Upper lobe of left lung (tissue), 4 donors: ENCODE measurements at regions not wholly inside any gene's neighbourhood (a gene's known extent, or its start where the extent isn't known, plus 50 kb on each side); places are given as distances from the start of the nearest gene placed in this dataset.

Experiments
- CTCF ChIP-seq, 6 experiments: fragments of 450-650 bp in 4 of 6; fragments of 200-600 bp in 2 of 6; sonication (generic) in 2 of 6; IDR thresholded peaks; one replicate each; pipeline ENCODE4 v1.5.1; 2016 to 2019; ENCODE audit warnings: antibody characterized with exemption in 6 of 6
- EP300 ChIP-seq, 4 donors: sonication (generic); formaldehyde crosslinking; IDR thresholded peaks; one replicate each; pipeline ENCODE4 v1.5.1; 2017; ENCODE audit warnings: antibody characterized with exemption in 4 of 4, control low read depth in 2 of 4
- POLR2A ChIP-seq, 4 donors: fragments of 450-650 bp; IDR thresholded peaks; one replicate each; pipeline ENCODE4 v1.5.1; 2016 to 2017; ENCODE audit warnings: antibody characterized with exemption in 4 of 4, mild to moderate bottlenecking in 2 of 4
- POLR2AphosphoS5 ChIP-seq, 2 donors: sonication (generic); formaldehyde crosslinking; IDR thresholded peaks; one replicate each; pipeline ENCODE4 v1.5.1; 2017; ENCODE audit warnings: antibody characterized with exemption in 2 of 2

GRCh38 chr4:188408244-188409030, 269.2 kb downstream of the TRIML1 start:
- no peak for TF ChIP-seq POLR2AphosphoS5 (IDR thresholded peaks at IDR 0.05)
- TF ChIP-seq CTCF (IDR thresholded peaks at IDR 0.05), result no peak
- TF ChIP-seq POLR2A (IDR thresholded peaks at IDR 0.05), result no peak
- no peak for TF ChIP-seq EP300 (IDR thresholded peaks at IDR 0.05)
